AG09319 (cell line): ENCODE measurements at regions not wholly inside any gene's neighbourhood (a gene's known extent, or its start where the extent isn't known, plus 50 kb on each side); places are given as distances from the start of the nearest gene placed in this dataset.
A peak's percentile ranks its signal among the peaks of the same experiment; 100 is the strongest.

Experiments used
- DNase-seq: peaks from one replicate; pipeline ENCODE4 v3.0.0-alpha.2; 2010; ENCODE audit warnings: low read depth; ENCODE audit errors: extremely low read depth
- TF ChIP-seq, protein P1 (sequence below): IDR thresholded peaks from 2 replicates; pipeline ENCODE4 v1.5.1; 2011; ENCODE audit warnings: low read depth, mild to moderate bottlenecking, inconsistent platforms, low read length, moderate library complexity

DNA sequence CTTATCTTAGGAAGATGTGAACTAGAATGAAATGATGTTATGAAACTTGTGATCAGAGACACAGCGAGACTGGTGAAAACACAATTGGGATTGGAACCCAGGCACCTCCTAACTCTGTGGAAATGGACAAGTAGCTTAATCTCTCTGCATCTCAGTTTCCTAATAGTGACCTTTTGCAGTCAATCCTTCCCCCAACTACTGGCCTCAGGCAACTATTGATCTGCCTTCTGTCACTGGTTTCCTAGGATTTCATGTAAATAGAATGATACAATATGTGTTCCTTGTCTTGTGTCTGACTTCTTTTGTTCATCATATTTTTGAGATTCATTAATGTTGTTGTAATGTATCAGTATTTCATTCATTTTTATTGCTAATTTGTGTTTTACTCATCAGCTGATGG is 341.7 kb downstream of the REEP3 start:
- no peak for DNase-seq
- TF ChIP-seq, protein P1, sequence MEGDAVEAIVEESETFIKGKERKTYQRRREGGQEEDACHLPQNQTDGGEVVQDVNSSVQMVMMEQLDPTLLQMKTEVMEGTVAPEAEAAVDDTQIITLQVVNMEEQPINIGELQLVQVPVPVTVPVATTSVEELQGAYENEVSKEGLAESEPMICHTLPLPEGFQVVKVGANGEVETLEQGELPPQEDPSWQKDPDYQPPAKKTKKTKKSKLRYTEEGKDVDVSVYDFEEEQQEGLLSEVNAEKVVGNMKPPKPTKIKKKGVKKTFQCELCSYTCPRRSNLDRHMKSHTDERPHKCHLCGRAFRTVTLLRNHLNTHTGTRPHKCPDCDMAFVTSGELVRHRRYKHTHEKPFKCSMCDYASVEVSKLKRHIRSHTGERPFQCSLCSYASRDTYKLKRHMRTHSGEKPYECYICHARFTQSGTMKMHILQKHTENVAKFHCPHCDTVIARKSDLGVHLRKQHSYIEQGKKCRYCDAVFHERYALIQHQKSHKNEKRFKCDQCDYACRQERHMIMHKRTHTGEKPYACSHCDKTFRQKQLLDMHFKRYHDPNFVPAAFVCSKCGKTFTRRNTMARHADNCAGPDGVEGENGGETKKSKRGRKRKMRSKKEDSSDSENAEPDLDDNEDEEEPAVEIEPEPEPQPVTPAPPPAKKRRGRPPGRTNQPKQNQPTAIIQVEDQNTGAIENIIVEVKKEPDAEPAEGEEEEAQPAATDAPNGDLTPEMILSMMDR, result no peak

DNA sequence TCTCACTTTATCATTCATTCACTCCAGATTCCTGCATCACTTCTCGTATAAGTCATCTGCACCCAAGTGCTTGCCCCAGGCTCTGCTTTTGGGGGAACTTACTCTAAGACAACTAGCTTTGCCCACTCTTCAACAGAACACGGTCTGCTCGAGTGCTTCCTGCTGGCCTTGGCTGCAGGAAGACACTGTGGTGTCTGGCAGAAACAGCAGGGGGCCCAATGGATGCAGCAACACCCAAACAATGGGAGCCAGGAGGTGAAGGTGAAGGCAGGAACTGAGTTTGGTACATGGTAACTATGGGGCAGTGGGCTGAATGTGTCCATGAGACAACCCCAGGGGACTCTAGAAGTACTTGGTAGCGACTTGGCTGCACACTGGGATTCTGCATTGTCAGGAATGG is 344.0 kb downstream of the REEP3 start:
- no peak for DNase-seq
- TF ChIP-seq, protein P1, result no peak; the same call in 1 of the 2 replicates

DNA sequence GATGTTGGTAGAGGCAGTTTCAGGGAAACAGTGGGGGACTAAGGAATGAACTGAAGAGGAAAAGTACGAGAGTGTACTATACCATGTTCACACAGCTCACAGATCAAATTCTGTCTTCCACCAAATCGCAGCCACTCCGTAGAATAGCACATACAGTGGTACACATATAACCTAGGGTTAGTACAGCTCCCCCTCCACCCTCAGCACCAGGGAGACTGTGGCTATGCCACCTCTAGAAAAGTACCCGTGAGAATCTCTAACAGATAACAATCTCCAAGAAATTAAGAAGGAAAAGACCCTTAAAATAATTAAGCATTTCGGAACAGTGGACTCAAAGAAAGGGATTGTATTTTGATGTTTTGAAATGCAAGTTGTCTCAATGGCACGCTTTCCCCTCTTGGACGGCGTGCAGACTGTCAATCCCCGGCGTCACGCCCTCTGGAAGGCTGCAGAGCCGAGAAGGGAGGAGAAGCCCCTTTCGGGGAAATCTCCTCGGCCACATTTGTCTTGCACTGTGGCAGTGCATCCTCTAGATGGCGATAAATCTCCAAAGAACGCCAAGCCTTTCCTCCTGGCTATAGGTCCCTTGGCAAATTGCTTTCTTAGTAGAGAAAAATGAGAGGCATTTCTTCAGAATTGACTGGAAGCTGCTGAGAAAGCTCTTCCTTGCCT is 345.0 kb downstream of the REEP3 start:
- TF ChIP-seq, protein P1, result peak; percentile 85
- no peak for DNase-seq

DNA sequence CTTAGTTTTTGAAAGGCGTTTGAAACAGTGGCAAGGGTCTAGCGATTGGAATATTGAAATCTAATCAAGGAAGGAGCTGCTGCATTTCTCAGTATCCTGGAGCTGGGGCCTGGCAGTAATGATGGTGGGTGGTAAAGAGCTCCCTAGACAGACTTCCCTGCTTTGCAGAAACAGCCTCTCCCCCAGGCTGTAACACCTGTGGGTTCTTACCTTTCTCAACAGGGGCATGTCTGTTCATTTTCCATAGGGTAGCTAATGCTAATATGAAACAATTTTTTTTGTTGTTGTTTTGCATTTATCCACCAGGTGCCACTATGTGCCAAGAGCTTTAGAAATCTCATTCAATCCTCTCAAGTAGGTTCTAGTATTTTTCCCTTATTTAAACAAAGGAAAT is 345.5 kb downstream of the REEP3 start:
- no peak for DNase-seq
- TF ChIP-seq, protein P1, result peak; percentile 6

DNA sequence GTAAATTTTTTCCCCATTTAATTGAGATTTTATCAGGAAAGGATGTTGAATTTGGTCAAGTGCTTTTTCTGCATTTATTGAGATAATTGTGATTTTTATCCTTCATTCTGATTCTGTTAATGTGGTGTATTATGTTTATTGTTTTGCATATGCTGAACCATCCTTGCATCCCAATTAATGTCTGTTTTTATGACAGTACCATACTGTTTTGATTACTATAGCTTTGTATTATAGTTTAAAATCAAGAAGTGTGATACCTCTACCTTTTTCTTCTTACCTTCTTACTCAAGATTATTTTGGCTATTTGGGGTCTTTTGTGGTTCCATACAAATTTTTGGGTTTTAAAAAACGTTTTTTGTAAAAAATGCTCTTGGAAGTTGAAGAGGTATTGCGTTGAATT is 357.2 kb downstream of the REEP3 start:
- no peak for DNase-seq
- TF ChIP-seq, protein P1, result no peak

DNA sequence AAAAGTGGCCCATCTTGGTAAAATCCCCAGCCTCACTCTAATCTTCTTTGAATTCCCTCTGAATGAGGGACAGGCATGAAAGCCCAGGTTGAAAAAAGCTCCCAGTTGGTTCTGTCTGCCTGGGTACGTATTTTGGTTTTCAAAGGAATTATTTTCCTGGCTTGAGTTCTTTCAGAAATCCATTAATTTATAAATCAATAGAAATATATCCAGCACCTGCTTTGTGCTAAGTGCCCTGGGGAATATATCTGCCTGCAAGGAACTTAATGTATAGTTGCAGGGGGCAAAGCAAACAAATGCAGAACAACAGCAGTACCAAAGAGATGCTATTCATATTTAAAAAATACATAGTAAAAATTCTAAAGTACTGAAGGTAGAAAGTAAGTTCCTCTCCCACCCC is 362.7 kb downstream of the REEP3 start:
- DNase-seq, result no peak
- TF ChIP-seq, protein P1, result no peak

DNA sequence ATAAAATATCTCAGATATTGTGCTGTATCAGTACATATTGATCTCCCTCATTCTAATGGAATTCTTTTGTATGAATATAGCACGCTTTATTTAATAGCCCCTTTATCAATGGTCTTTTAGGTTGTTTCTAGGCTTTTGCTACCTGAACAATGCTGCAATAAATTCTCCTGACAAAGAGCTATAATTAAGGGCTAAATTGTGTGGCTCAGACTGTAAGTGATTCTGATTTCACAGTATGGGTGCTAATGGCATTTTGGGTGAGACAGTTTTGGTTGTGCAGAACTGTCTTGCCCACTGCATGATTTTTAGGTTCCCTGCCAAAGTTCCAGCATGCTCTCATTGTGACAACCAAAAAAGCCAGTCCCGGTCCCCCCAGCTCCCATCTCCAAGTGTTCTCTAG is 363.2 kb downstream of the REEP3 start:
- no peak for DNase-seq
- TF ChIP-seq, protein P1, result no peak
